ENCODE measurements at regions not wholly inside any gene's neighbourhood (a gene's known extent, or its start where the extent isn't known, plus 50 kb on each side); places are given as distances from the start of the nearest gene placed in this dataset.

DNA sequence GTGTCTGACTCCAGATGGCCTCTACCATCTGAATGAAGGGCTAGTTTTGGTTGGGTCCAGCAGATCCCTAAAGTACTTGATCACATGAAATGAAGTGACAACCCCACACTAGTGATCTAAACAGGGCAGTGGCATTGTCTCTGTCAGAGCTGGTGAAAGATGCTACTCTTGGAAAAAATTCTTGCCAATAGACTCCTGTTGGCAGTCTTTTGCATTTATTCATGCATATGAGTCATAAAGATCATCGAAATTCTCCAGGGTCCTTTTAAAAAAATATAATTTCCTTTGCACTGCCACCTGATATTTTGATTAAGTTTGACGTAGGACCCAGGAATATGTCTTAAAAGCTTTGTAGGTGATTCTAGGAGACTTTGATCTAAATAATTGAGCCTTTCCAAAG, 135.1 kb upstream of the ELL2 start:
- Histone ChIP-seq H3K9ac (ENCODE audit: low read length) (no peak overlapping the region), H4K20me1 (ENCODE audit: insufficient read depth) (no peaks in the 10 kb centered on the region), H3K4me3 (replicated peaks in 1 of 2; ENCODE audit: low read depth in 1 of 2, low read length in 2 of 2) (no peak overlapping the region), H3K79me2 (ENCODE audit: insufficient read depth, low read length) (no peaks in the 10 kb centered on the region), H3K9me2 (ENCODE audit: insufficient read depth) (no peaks in the 10 kb centered on the region), H3K4me2 (ENCODE audit: low read length) (no peak overlapping the region), H3K36me3 (ENCODE audit: control insufficient read depth in 1 of 2, insufficient read depth in 2 of 2, low read length in 2 of 2) (no peaks in the 10 kb centered on the region), H2AFZ (ENCODE audit: low read depth, low read length, poor library complexity, severe bottlenecking) (no peak overlapping the region), H3K9me3 (ENCODE audit: control insufficient read depth in 1 of 2, insufficient read depth in 1 of 2, low read depth in 1 of 2, low read length in 2 of 2) (no peaks in the 10 kb centered on the region), H3K27ac (ENCODE audit: low read depth, low read length) (no peak overlapping the region), H3K27me3 (ENCODE audit: insufficient read depth, low read length) (no peaks in the 10 kb centered on the region), H3K4me1 (ENCODE audit: control insufficient read depth in 1 of 2, insufficient read depth in 2 of 2, low read length in 2 of 2) (peaks cover 5 to 22% of the 10 kb centered on the region in 2 experiments; a peak in 3 of 4 replicates)
- no TSS peak for BruUV-seq (replicated peaks)
- DNase-seq (ENCODE audit: low read depth, low spot score) (no peak), ATAC-seq (no peak)
- CTCF ChIA-PET, result no interaction called here
- POLR2A ChIA-PET, result interaction anchor here (2.4 kb wide), 1 partner anchor 17 kb away, joined by 11 read pairs; no protein-coding TSS in a partner anchor
- intact Hi-C loops (cut with micrococcal nuclease), result no loop called here
- TF ChIP-seq SIN3A (IDR thresholded peaks at IDR 0.05; ENCODE audit: low read depth) (no peak), RAD21 (IDR thresholded peaks at IDR 0.05; ENCODE audit: low read depth) (no peak), YY1 (IDR thresholded peaks at IDR 0.05; ENCODE audit: extremely low read depth, insufficient replicate concordance, low read depth, low read length) (no peak), POLR2A (IDR thresholded peaks at IDR 0.05; ENCODE audit: borderline replicate concordance, extremely low read depth, insufficient read depth, insufficient read length) (no peak), POLR2AphosphoS5 (IDR thresholded peaks at IDR 0.05; ENCODE audit: low read depth, low read length) (no peak), EZH2 (IDR thresholded peaks at IDR 0.05) (no peak), SP1 (IDR thresholded peaks at IDR 0.05; ENCODE audit: low read depth) (no peak), CEBPB (IDR thresholded peaks at IDR 0.05; ENCODE audit: low read depth) (no peak), ZFX (IDR thresholded peaks at IDR 0.05) (no peak), JUND (IDR thresholded peaks at IDR 0.05) (no peak), ELF1 (IDR thresholded peaks at IDR 0.05; ENCODE audit: borderline replicate concordance, low read depth) (no peak), EZH2phosphoT487 (IDR thresholded peaks at IDR 0.05; ENCODE audit: borderline replicate concordance) (no peak)
- TF ChIP-seq, protein P1, sequence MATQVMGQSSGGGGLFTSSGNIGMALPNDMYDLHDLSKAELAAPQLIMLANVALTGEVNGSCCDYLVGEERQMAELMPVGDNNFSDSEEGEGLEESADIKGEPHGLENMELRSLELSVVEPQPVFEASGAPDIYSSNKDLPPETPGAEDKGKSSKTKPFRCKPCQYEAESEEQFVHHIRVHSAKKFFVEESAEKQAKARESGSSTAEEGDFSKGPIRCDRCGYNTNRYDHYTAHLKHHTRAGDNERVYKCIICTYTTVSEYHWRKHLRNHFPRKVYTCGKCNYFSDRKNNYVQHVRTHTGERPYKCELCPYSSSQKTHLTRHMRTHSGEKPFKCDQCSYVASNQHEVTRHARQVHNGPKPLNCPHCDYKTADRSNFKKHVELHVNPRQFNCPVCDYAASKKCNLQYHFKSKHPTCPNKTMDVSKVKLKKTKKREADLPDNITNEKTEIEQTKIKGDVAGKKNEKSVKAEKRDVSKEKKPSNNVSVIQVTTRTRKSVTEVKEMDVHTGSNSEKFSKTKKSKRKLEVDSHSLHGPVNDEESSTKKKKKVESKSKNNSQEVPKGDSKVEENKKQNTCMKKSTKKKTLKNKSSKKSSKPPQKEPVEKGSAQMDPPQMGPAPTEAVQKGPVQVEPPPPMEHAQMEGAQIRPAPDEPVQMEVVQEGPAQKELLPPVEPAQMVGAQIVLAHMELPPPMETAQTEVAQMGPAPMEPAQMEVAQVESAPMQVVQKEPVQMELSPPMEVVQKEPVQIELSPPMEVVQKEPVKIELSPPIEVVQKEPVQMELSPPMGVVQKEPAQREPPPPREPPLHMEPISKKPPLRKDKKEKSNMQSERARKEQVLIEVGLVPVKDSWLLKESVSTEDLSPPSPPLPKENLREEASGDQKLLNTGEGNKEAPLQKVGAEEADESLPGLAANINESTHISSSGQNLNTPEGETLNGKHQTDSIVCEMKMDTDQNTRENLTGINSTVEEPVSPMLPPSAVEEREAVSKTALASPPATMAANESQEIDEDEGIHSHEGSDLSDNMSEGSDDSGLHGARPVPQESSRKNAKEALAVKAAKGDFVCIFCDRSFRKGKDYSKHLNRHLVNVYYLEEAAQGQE (IDR thresholded peaks at IDR 0.05; ENCODE audit: low read depth), result no peak
- TF ChIP-seq, protein P2, sequence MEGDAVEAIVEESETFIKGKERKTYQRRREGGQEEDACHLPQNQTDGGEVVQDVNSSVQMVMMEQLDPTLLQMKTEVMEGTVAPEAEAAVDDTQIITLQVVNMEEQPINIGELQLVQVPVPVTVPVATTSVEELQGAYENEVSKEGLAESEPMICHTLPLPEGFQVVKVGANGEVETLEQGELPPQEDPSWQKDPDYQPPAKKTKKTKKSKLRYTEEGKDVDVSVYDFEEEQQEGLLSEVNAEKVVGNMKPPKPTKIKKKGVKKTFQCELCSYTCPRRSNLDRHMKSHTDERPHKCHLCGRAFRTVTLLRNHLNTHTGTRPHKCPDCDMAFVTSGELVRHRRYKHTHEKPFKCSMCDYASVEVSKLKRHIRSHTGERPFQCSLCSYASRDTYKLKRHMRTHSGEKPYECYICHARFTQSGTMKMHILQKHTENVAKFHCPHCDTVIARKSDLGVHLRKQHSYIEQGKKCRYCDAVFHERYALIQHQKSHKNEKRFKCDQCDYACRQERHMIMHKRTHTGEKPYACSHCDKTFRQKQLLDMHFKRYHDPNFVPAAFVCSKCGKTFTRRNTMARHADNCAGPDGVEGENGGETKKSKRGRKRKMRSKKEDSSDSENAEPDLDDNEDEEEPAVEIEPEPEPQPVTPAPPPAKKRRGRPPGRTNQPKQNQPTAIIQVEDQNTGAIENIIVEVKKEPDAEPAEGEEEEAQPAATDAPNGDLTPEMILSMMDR (IDR thresholded peaks at IDR 0.05 in 2 of 3, conservative IDR thresholded peaks at IDR 0.05 in 1 of 3; ENCODE audit: borderline replicate concordance in 1 of 3, insufficient read depth in 1 of 3, low read depth in 2 of 3, low read length in 2 of 3), result no peak
- TF ChIP-seq, protein P3, sequence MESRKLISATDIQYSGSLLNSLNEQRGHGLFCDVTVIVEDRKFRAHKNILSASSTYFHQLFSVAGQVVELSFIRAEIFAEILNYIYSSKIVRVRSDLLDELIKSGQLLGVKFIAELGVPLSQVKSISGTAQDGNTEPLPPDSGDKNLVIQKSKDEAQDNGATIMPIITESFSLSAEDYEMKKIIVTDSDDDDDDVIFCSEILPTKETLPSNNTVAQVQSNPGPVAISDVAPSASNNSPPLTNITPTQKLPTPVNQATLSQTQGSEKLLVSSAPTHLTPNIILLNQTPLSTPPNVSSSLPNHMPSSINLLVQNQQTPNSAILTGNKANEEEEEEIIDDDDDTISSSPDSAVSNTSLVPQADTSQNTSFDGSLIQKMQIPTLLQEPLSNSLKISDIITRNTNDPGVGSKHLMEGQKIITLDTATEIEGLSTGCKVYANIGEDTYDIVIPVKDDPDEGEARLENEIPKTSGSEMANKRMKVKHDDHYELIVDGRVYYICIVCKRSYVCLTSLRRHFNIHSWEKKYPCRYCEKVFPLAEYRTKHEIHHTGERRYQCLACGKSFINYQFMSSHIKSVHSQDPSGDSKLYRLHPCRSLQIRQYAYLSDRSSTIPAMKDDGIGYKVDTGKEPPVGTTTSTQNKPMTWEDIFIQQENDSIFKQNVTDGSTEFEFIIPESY (IDR thresholded peaks at IDR 0.05; ENCODE audit: extremely low read depth, insufficient replicate concordance, low read length), result no peak
- TF ChIP-seq, protein P4, sequence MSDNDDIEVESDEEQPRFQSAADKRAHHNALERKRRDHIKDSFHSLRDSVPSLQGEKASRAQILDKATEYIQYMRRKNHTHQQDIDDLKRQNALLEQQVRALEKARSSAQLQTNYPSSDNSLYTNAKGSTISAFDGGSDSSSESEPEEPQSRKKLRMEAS (IDR thresholded peaks at IDR 0.05), result no peak
- RAD21 ChIA-PET (ENCODE audit: low non-redundant PET in 1 of 2, low total read pairs in 2 of 2, uncharacterized antibody in 2 of 2, unreplicated experiment in 2 of 2), result no interaction called here

All from HCT116 (cell line).